CD14-positive monocyte (primary cell): ENCODE measurements at regions not wholly inside any gene's neighbourhood (a gene's known extent, or its start where the extent isn't known, plus 50 kb on each side); places are given as distances from the start of the nearest gene placed in this dataset.

ENCODE experiments used
- DNase-seq, 3 donors: peaks; one replicate each; pipeline ENCODE4 v3.0.0-alpha.2; 2011 to 2022
- H2AFZ ChIP-seq: 2 replicates; pipeline ENCODE4 v1.6.0; 2012; ENCODE audit warnings: mild to moderate bottlenecking, low read depth, low read length, inconsistent platforms; ENCODE audit not compliant: insufficient read depth, poor library complexity, severe bottlenecking
- H3K27ac ChIP-seq, 2 donors: 1 replicate in 1 of 2; 2 replicates in 1 of 2; pipeline ENCODE4 v1.5.1; 2012 to 2013; ENCODE audit warnings: low read length in 2 of 2, control low read depth in 1 of 2, inconsistent platforms in 1 of 2, low read depth in 1 of 2, mild to moderate bottlenecking in 1 of 2
- H3K27me3 ChIP-seq, 2 donors: one replicate each; pipeline versions ENCODE4 v1.6.0 to v1.6.1; 2011 to 2013; ENCODE audit warnings: low read length in 2 of 2; ENCODE audit not compliant: control insufficient read depth in 2 of 2, insufficient read depth in 2 of 2
- H3K36me3 ChIP-seq, 2 donors: replicated peaks in 1 of 2; 1 replicate in 1 of 2; 2 replicates in 1 of 2; pipeline versions ENCODE4 v1.5.1 to v1.6.1; 2012 to 2013; ENCODE audit warnings: low read length in 2 of 2, control low read depth in 1 of 2, inconsistent platforms in 1 of 2, mild to moderate bottlenecking in 1 of 2; ENCODE audit not compliant: insufficient read depth in 2 of 2, control insufficient read depth in 1 of 2
- H3K4me1 ChIP-seq, 2 donors: 1 replicate in 1 of 2; 2 replicates in 1 of 2; pipeline versions ENCODE4 v1.5.1 to v1.6.1; 2012 to 2013; ENCODE audit warnings: low read length in 2 of 2, control low read depth in 1 of 2, inconsistent platforms in 1 of 2, mild to moderate bottlenecking in 1 of 2, moderate library complexity in 1 of 2; ENCODE audit not compliant: insufficient read depth in 2 of 2, control insufficient read depth in 1 of 2
- H3K4me2 ChIP-seq: replicated peaks from 2 replicates; pipeline ENCODE3; 2012; ENCODE audit warnings: low read length, moderate library complexity, mild to moderate bottlenecking; ENCODE audit not compliant: poor library complexity, severe bottlenecking; ENCODE audit errors: extremely low read depth
- H3K4me3 ChIP-seq, 3 experiments: fragments of 200-600 bp in 1 of 3; sonication (generic) in 1 of 3; replicated peaks in 1 of 3; 1 replicate in 2 of 3; 2 replicates in 1 of 3; pipeline ENCODE4 v1.5.1; 2011 to 2013; ENCODE audit warnings: low read length in 3 of 3, mild to moderate bottlenecking in 3 of 3, control low read depth in 2 of 3, low read depth in 2 of 3, inconsistent platforms in 1 of 3, moderate library complexity in 1 of 3
- H3K79me2 ChIP-seq: 2 replicates; pipeline ENCODE4 v1.6.0; 2012; ENCODE audit warnings: mild to moderate bottlenecking, control low read depth, inconsistent platforms, low read length, moderate library complexity; ENCODE audit not compliant: insufficient read depth
- H3K9ac ChIP-seq: 2 replicates; pipeline ENCODE4 v1.6.0; 2017; ENCODE audit warnings: low read length, mild to moderate bottlenecking; ENCODE audit not compliant: insufficient read depth, poor library complexity, severe bottlenecking
- H3K9me3 ChIP-seq, 2 donors: replicated peaks in 1 of 2; 1 replicate in 1 of 2; 2 replicates in 1 of 2; pipeline versions ENCODE4 v1.5.1 to v1.6.1; 2012 to 2013; ENCODE audit warnings: low read length in 2 of 2, control low read depth in 1 of 2; ENCODE audit not compliant: control insufficient read depth in 1 of 2, insufficient read depth in 1 of 2
- H4K20me1 ChIP-seq: 2 replicates; pipeline ENCODE4 v1.6.0; 2012; ENCODE audit warnings: mild to moderate bottlenecking, low read length, control low read depth, moderate library complexity; ENCODE audit not compliant: insufficient read depth
- H3K27ac Mint-ChIP-seq, 7 donors: one replicate each; pipeline ENCODE4 v1.8.0; 2020; ENCODE audit warnings: mild to moderate bottlenecking in 7 of 7, mixed read lengths in 7 of 7, moderate library complexity in 6 of 7, inconsistent platforms in 2 of 7
- H3K27me3 Mint-ChIP-seq, 3 donors: one replicate each; pipeline ENCODE4 v1.8.0; 2021 to 2022; ENCODE audit warnings: low read depth in 3 of 3, mild to moderate bottlenecking in 3 of 3, mixed read lengths in 3 of 3, moderate library complexity in 3 of 3, inconsistent platforms in 1 of 3
- H3K36me3 Mint-ChIP-seq, 2 donors: one replicate each; pipeline ENCODE4 v1.8.0; 2020; ENCODE audit warnings: mixed read lengths in 2 of 2, inconsistent platforms in 1 of 2, mild to moderate bottlenecking in 1 of 2
- H3K4me1 Mint-ChIP-seq: one replicate; pipeline ENCODE4 v1.8.0; 2020; ENCODE audit warnings: mild to moderate bottlenecking, mixed read lengths
- H3K4me3 Mint-ChIP-seq, 2 donors: one replicate each; pipeline ENCODE4 v1.8.0; 2020; ENCODE audit warnings: mild to moderate bottlenecking in 2 of 2, mixed read lengths in 2 of 2, moderate library complexity in 1 of 2
- H3K9me3 Mint-ChIP-seq, 7 donors: one replicate each; pipeline ENCODE4 v1.8.0; 2020 to 2022; ENCODE audit warnings: mixed read lengths in 7 of 7, mild to moderate bottlenecking in 6 of 7, moderate library complexity in 6 of 7, inconsistent platforms in 2 of 7
- CTCF ChIP-seq: fragments of 200-600 bp; IDR thresholded peaks from one replicate; pipeline ENCODE4 v1.8.0; 2022; ENCODE audit warnings: antibody characterized with exemption, mild to moderate bottlenecking
- WGBS: methylation state at CpG from one replicate; pipeline ENCODE4 v1.1.5; 2013; ENCODE audit warnings: missing lambda C conversion rate; ENCODE audit not compliant: insufficient coverage; 5-methylcytosine and 5-hydroxymethylcytosine counted together
- intact Hi-C, 2 donors: fragments of 100-400 bp; cut with micrococcal nuclease; formaldehyde crosslinking; loops; one replicate each; pipeline versions ENCODE4 v1.15.0 to v1.15.1; 2023

DNA sequence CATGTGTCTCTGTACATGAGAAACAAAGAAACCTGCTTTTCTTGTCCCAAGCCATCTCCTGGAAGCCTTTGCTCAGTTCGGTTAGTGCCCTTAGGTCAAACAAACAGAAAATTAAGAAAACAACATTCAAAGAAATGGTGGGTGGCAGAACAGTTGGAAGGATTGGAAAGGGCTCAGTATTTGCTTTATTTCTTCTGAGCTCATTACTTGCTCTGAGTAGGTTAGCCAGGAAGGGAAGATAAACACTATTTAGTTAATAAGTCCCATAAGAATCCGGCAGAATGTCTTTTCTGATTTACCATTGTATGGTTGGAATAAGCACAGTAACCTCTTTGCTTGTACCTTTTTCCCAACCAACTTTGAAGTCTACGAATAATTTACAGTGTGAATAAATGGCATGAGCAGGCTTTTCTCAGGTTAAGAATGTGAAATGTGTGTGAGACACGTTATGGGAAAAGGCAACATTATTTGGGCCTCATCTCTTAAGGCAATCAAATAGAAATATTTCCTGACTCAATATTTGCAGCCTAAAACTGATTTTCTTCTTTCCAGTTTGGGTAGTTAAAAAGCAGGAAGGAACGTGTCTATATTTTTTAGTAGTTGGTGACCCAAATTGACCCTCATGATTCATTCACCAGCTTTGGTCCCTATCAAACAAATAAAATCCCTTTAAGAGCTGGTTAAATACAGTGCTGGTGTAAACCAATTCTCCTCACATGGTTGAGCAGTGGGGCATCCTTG lies 158.5 kb downstream of the DKK1 start:
- no peaks in the 10 kb centered on the region for H3K4me1 Mint-ChIP-seq
- no peak for DNase-seq
- no peaks in the 10 kb centered on the region for H3K36me3 ChIP-seq
- H3K9ac ChIP-seq: no peak overlapping the region
- no peaks in the 10 kb centered on the region for H3K36me3 Mint-ChIP-seq
- no peak overlapping the region for H3K4me3 ChIP-seq
- H3K4me2 ChIP-seq: no peak overlapping the region
- no peak overlapping the region for H2AFZ ChIP-seq
- no peak overlapping the region for H3K27ac Mint-ChIP-seq
- TF ChIP-seq CTCF: no peak
- peaks cover 0 to 4% (median 0%) of the 10 kb centered on the region in 7 donors for H3K9me3 Mint-ChIP-seq
- H3K9me3 ChIP-seq: no peaks in the 10 kb centered on the region
- H3K27me3 ChIP-seq: no peaks in the 10 kb centered on the region
- no peaks in the 10 kb centered on the region for H3K4me1 ChIP-seq
- intact Hi-C loops: no loop called here
- H3K27me3 Mint-ChIP-seq: no peaks in the 10 kb centered on the region
- H3K79me2 ChIP-seq: no peaks in the 10 kb centered on the region
- H3K4me3 Mint-ChIP-seq: no peak overlapping the region
- no peaks in the 10 kb centered on the region for H4K20me1 ChIP-seq
- no peak overlapping the region for H3K27ac ChIP-seq
- no CpG with 5 or more reads among the region's 5 CpGs for WGBS

- TF ChIP-seq CTCF: no peak
- no peaks in the 10 kb centered on the region for H3K4me1 Mint-ChIP-seq
- no peak overlapping the region for H3K4me3 Mint-ChIP-seq
- H3K27me3 Mint-ChIP-seq: no peaks in the 10 kb centered on the region
- Histone ChIP-seq H3K27ac (no peak overlapping the region), H3K4me2 (no peak overlapping the region), H4K20me1 (no peaks in the 10 kb centered on the region), H3K9me3 (no peaks in the 10 kb centered on the region), H3K4me3 (no peak overlapping the region), H2AFZ (no peak overlapping the region), H3K79me2 (no peaks in the 10 kb centered on the region), H3K36me3 (no peaks in the 10 kb centered on the region), H3K9ac (no peak overlapping the region), H3K4me1 (no peaks in the 10 kb centered on the region), H3K27me3 (no peaks in the 10 kb centered on the region)
- H3K27ac Mint-ChIP-seq: no peak overlapping the region
- no CpG with 5 or more reads among the region's 2 CpGs for WGBS
- no peak for DNase-seq
- no peaks in the 10 kb centered on the region for H3K9me3 Mint-ChIP-seq
- intact Hi-C loops: no loop called here
- no peaks in the 10 kb centered on the region for H3K36me3 Mint-ChIP-seq
These were observed 160.2 kb downstream of the DKK1 start for GRCh38 chr10:52474265-52474664.
